ENCODE measurements at regions not wholly inside any gene's neighbourhood (a gene's known extent, or its start where the extent isn't known, plus 50 kb on each side); places are given as distances from the start of the nearest gene placed in this dataset.

DNA sequence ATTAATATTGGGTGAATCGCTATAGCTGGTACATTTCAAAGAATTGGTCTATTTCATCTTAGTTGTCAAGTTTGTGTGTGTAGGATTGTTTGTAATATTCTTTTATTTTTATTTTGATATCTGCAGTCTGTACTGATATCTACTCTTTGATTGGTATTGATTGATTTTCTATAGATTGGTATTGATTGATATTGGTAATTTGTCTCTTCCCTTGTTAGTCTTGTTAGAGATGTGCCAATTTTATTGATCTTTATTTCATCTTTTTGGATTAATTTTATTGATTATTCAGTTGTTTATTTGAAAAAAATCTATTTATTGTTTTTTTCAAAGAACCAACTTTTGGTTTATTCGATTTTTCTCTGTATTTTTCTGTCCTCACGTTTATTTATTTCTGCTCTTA, 61.4 kb downstream of the TM2D3 start:
- no peak for DNase-seq

DNA sequence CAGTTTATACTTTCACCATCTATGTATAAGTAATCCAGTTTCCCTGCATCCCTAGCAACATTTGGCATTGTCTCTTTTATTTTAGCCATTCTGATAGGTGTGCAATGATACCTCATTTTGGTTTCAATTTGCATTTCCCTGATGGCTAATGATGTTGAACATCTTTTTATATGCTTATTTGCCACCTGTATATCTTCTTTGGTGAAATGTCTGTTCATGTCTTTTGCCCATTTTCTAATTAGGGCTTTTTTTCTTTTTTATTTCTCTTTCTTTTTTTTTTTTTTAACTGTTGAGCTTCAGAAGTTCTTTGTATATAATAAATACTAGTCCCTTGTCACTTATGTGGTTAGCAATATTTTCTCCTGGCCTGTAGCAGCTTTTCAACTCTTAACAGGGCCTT, 68.9 kb downstream of the TM2D3 start:
- no peak for DNase-seq

DNA sequence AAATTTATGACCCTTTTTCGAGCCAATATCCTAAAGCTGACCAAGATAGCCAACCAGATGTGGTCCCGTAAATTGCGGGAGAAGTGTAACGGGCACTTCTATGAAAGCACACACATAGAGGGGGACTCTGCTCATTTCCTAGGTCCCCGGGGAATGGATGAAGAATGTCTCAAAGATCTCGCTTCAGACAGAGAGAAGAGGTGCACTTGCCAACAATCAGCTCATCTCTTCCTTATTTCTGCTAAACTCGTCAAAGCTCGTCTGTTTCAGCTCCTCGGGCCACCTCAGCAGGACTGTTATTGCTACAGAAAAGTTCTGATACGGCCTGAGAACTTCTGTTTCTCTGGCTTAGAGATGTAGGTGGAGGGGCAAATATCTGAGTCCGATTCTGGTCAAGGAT, 71.8 kb downstream of the TM2D3 start:
- DNase-seq: no peak

DNA sequence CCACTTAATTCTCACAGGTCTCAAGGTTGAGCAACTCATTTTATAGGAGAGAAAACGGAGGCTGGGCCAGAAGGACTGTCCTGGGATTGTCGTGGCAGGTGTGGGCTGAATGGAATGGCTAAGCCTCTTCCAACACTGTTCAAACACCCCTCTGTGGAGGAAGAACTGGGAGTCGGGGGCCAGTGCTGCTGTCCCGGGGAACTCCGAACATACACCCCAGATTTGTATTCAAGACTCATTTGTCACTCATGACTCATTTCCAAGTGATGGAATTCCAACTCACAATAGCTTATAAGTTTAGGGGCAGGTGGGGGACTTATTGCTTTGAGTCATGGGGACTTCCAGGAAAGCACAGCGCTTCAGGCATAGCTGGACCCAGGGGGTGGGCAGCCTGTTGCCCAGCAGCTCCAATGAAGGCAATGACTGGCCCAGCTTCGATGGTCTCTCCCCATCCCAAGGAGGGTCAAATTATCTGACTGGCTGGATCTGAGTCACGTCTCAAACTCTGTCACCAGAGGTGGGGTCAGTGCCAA, 72.5 kb downstream of the TM2D3 start:
- DNase-seq: peak; percentile 53

DNA sequence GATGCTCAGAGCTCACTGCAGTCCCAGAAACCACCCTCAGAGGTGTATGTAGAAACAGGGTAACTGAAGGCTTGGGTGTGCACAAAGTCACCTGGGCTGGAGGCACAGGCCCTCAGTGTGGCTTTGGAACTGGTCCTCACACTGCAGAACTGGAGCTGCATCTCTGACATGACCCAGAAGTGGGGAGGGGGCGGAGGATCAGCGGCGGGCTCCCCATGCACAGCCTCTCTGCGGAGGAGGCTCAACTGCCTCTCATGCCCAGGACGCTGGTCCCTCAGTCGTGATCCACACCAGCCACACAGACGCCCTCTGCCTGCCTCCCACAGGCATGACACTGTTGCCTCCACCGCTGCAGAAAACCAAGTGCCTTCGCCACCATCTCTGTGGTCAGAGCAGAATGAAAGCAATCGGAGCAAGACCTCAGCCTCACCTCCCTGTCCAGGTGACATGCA, 73.7 kb downstream of the TM2D3 start:
- DNase-seq: no peak

DNA sequence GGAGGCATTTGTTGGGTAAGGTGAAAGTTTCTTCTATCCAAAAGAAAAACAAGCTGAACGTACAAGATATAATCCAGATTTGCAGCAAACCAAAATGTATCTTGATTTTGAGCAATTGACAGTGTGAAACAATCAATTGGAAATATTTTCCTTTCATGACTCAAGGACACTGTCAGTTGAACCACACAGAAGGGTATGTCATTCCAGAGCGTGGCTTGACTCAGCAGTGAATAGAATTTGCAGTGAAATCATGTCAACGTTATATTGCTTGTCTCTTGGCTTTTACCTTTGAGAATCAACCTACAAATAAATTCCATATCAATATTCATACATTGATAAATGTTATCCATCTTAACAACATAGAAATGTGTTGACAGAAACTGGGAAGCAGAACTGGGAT, 78.2 kb downstream of the TM2D3 start:
- no peak for DNase-seq

DNA sequence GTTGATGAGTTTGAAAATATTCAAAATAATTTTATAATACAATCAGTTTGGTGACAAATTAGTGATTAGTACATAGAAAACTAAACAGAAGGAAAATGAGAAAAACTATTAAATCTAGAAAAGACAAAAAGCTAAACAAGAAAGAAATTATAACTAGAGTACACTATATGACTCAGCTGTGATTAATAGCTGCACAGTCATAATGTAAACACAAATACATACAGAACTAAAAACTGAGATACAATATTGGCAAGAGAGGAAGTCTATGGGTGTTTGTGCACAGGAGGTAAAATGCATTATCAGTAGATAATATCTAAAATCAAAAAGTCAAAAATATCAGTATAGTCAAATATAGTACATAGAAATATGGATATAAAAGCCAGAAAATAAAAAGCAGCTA, 80.7 kb upstream of the PCSK6 start:
- no peak for DNase-seq

DNA sequence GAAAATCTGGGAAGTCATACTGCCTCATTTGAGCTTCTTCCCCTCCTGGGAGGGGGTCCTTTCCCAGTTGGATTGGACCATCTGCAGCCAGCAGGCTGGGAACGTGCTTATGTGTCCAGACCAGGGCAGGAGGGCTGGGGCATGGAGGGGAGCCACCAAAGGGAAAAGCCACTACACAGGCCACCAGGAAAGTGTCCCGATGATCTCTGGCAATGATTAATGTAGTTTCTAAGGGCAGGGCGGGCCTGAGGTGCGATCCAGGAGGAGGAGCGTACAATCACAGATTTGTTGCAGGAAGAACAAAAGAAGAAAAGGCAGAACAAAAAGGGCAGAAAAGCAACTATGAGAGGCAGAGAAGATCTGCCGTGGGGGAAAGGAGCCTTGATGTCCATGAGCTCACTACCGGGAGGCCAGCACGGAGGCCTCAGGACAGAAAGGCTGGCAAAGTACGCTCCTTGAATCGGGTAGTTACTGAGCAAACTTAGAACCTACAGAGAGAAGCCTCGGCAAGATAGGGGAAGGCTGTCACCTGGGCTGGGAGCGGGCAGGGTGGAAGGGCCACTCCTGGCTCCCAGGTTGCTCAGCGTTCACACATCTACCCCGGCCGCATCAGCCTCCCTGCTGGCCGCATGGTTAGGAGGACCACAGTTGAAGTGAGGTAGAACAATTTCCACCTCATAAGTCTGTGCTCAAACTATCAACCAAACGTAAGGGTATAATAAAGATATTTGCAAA, 79.5 kb upstream of the PCSK6 start:
- DNase-seq: no peak

DNA sequence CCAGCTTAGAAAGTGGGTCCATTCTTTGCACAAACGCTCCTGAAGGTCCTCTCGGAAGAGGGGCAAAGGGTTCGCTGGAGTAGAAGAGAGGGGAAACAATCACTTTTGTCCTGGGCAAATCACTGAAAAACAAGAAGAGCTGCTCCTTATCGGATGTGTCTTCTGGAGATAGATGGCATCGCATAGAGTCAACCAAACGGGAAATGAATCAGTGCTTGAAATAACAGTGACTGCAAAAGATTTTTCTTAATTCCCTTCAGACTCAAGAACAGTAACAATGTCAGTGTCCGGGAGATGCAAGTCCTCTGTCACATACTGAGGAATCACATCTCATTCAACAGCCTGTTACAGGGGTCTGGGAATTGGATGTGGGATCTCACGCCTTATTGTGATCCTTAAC, 78.8 kb upstream of the PCSK6 start:
- DNase-seq: no peak

DNA sequence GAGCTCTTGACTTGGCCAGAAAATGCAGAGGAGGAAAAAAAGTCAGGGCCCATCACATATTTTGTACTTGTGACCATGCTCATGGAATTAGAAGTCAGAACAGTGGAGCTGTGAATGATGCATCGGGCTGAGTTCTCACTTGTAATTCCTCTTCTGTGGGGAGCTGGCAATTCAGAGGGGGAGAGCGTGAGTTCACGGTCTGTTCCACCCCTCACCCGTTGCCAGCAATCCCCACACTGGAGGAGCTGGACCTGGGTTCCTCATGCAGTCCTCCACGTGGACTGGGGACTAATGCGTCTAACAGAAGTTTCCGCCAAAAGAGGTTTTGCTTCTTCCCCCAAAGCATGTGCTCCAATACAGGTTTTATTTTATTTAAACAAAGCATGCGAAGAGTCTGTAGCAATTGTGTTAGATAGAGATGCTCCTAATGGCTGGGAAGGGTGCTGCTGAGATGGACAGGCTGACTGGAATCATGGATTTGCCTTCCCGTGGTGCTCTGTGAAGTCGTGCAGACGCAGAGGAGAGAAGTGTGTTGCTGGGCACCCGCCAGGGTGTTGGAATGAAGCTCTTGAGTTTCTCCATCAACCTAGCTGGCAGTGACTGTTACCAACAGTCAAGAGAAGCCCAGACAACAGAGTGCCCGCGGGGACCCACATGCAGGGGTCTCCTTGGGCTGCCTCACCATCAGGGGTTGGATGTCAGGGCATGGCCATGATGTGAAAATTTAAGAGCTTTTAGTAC, 77.4 kb upstream of the PCSK6 start:
- peak; percentile 44 for DNase-seq

DNA sequence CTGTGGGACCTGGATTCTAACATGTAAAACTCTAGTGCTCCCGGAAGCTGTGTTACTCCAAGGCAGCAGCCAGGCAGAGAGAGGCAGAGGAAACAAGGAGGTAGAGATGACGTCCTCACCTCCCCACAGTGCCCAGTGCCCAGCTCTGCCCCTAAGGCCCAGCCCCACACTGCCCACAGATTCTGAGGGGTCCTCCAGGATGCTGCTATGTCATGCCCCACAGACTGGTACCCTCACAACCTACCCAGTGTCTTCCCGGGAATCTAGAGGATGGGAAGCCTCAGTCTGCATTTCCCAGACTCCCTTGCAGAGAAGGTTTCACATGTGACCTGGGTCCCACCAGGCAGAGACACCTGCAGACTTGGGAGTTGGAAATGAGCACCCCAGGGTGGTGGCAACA, 75.9 kb upstream of the PCSK6 start:
- no peak for DNase-seq

DNA sequence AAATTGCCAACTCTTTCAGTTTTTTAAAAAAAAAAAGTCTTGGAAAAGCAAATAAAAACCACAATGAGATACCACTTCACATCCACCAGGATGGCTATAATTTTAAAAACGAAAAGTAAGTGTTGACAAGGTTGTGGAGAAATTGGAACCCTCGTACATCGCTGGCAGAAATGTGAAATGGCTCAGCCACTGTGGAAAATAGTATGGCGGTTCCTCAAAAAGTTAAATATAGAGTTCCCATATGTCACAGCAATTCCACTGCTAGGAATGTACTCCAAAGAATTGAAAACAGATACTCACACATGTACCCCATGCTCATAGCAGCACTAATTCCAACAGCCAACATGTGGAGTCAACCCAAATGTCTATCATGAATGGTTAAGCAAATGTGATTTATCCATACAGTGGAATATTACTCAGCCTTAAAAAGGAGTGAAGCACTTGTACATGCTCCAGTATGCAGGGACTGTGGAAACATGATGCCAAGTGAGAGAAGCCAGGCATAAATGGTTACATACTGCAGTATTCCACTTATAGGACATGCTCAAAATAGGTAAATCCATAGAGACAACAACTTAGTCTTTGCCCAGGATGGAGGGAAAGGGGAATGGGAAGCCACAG, 73.8 kb upstream of the PCSK6 start:
- peak; percentile 43 for DNase-seq

DNA sequence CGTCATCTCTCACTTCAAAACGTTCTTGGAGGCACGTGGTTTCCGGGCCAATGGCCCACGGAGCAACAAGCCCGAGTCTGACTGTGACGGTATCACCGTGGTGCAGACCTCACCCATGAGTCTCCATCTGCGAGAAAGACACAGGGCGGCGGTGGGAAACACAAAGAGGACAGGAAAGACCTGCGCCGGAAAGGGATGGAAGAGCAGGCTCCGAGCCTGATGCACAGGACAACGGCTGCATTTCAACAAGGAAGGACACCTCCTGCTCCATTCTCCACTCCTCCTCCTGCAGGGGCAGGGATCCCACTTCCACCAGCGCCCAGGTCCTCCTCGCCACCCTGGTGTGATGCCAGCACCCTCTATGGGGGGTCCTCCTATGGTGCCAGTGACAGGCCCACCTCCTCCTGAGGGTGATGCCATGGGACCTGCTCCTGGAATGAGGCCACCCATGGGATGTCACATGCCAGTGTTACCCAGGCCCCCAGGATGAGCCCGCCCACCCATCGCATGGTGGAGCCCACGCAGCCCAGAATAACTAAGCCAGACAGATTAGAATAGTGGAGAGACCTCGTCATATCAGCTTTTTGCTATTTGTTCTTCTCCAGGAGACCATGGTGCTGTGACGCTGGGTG, 73.0 kb upstream of the PCSK6 start:
- no peak for DNase-seq

DNA sequence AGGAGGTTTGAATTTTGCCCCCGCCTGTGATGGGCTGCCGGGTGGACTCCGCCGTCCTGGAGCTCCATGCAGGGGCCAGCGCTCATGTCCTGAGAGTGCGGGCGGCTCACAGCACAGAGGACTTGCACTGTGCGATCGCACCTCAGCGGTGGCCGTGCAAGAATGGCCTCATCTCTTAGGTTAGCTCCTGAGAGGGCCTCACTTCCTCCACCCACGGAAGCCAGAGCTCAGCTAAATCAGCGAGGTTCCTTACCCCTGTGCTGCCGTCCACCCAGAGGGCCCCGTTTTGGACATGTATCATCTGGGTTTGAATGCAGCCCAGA, 72.0 kb upstream of the PCSK6 start:
- no peak for DNase-seq

DNA sequence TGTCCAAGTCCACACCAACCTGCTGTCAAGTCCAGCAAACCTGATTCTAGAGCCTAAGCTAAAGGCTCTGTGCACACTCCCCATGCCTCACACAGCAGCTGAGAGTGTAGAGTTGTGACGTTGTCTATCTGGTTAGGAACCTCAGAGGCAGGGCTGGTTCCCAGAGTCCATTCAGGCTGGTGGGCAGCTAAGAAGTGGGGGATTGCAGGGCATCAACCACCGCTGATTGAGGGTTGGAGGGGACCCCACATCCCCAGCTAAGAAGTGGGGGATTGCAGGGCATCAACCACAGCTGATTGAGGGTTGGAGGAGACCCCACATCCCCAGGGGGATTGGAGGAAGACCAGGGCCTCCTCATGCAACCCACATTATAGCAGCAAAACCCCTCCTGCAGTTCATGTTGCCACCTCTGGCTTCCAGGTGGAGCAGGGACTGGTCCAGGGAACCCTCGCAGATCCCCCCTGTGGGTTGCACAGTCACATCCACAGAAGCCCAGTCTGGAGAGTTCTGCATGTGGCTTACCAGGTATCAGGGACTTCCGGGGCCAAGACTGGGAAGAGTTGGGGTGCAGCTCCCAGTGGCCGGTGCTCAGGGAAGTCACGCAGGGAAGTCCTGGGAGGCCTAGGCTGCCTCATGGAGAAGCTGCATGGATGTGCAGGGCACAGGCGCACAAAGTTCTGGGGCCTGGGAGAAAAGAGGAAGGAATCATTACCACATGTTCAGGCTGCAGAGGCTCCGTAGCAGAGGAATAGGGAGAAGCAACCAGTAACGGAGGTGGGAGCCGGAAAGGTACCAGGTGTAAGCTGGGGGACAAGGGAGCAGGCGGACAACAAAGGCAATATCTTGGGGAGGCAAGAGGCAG, 71.4 kb upstream of the PCSK6 start:
- no peak for DNase-seq

DNA sequence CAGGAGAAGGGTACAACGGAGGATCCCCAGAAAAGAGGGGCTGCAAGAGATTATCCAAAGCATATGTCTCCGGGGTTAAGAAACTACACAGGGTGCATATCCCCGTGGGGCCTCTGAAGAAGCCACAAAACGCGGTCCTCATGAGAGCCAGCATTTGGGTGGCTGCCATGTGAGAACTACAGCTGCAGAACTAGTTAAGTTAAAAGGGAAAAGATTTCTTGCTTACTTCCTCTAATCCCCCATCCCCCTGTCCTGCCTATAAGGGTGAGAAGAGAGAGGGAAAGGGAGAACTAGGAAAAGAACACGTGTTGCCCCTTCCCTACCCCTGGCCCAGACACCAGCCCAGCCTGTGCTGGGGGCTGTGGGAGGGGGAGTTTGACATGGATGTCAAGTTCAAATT, 70.4 kb upstream of the PCSK6 start:
- DNase-seq: no peak

DNA sequence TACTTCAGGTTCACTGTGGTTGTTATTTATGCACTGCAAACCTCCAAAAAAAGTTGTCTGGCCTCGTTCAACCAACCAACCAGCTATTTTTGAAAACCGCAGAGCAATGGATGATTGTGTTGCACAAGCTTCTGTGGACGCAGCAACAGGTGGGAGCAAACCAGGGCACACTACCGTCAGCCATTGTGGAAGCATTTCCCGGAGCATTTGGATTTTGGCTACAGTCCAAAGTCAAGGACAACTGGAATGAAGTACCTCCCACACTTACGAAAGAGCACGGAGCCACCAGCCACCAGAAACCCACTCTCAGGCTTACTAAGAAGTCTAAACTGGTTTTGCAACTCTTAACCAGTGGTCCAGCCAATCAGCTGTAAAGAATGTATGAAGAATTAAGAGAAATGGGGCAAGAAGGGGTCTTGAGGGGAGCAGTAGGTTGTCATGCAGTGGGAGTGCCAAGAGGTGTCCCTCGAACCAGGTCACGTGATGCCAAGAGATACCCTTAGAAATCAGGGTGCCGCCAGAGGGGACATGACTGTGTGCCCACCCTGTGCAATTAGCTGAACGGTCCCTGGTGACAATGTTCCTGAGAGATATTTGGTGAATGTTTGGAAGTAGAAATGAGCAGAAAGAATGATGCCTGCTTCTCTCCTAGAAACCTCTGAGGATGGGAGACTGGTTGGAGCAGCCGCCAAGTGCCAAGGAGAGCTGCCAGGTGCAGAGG, 68.9 kb upstream of the PCSK6 start:
- no peak for DNase-seq

DNA sequence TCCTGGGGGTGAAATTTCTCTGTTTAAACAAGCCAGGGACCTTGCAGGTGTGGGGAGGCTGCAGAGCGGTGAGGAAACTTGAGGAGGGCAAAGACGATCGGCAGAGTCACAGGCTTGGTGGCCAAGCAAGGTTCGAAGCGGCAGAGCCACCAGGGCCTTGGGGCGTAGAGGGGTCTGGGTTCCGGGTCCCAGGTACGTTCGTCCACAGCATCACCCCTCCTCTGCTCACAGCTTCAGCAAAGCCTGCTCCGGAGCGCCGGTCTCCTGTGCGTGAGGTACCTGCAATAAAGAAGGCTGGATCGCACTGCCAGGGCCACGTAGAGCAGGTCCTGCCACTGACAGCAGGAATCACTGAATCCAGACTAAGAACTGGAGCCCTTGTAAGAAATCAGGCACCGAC, 66.8 kb upstream of the PCSK6 start:
- no peak for DNase-seq

DNA sequence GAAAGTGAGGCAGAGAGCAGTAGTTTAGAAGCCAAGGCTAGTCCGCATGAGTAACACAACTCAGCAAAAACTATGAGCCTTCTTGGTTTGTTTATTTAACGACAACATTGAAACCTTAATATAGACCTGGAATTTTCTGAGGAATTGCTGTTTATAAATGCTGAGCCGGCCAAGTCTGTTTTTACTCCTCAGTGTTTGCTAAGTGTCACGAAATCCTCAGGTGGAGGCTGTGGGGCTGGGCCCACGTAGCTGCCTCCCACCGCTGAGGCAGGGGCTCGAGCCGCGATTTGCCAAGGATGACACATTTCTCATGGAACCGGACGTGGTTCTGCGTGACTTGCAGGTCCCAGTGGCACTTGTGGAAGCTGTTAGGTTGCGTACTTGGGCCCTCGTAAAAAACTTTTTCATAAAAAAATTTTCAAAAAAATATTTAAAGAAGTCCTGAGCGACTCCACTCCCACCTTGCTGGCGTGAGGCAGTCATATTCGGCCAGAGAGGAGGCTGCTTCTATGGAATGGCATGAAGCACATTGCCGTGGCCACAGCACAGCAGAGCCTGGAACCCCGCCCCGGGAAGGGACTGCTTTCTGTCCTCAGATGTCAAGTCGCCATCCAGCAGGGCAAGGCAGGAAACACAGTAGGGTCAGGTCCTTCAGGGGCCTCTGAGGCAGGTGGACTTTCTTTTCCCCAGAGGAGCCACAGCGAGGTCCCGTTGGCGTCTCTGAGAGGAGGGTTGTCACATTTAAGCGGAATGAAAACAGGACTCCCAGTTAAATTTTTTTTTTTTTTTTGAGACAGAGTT, 64.8 kb upstream of the PCSK6 start:
- DNase-seq: no peak

DNA sequence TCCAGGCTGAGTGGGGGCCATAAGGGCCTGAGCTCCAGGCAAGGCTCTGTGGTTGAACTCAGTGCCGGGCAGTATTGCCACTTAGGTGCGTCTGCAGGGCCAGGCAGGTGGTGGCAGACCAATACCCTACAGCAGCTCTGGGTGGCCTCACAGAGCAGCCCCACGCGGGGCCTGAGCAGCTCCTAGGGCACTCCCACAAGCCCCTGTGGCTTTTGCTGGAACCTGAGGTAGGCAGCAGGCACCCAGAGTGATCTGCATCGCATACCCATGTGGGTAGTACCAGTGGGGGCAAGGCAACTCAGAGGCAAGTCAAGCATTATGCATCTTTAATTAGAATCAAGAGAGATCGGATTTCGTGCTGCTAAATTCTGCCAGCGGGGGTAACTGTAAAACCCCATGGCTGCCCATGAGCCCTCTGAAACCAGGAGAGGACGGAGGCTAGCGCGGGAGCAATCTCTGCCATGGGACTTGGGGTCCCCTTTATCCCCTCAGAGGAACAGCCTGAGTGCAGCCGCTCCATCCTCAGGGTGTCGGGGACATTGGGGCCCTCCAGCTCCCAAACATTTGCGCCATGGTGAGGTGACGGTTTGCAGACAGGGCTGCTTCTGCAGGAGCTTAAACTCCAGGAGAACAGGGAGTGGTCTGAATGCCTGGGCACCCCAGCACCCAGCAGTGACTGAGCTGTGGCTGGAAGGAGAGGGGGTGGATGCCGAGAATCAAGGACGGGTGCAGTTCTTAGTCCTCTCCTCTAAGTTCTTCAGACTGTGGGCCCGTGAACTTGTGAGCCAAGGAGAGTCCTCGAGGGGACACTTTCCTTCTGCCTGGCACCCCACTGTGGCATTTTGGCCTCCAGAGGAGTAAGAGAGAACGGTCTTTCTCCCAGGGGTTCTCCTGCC, 62.4 kb upstream of the PCSK6 start:
- DNase-seq: no peak
